Embryonic facial prominence (tissue), 1 donor: ENCODE measurements at regions not wholly inside any gene's neighbourhood (a gene's known extent, or its start where the extent isn't known, plus 50 kb on each side); places are given as distances from the start of the nearest gene placed in this dataset.

ENCODE experiments used
- DNase-seq: peaks from one replicate; pipeline ENCODE4 v3.0.0-alpha.2; 2016; ENCODE audit errors: extremely low spot score

- peak; percentile 31 for DNase-seq
These were observed 74.6 kb upstream of the NPAS1 start for GRCh38 chr19:46944918-46945628.

GRCh38 chr19:46945694-46946489, 73.7 kb upstream of the NPAS1 start:
- DNase-seq: no peak

- DNase-seq: no peak
These were observed 72.9 kb upstream of the NPAS1 start for GRCh38 chr19:46946611-46947238.

GRCh38 chr19:46947866-46948265, 71.8 kb upstream of the NPAS1 start:
- no peak for DNase-seq

GRCh38 chr19:46950526-46951170, 69.0 kb upstream of the NPAS1 start:
- no peak for DNase-seq

GRCh38 chr19:46951171-46951986, 68.3 kb upstream of the NPAS1 start:
- no peak for DNase-seq

GRCh38 chr19:46952874-46953273, 66.8 kb upstream of the NPAS1 start:
- DNase-seq: no peak

GRCh38 chr19:46953955-46954501, 65.6 kb upstream of the NPAS1 start:
- DNase-seq: no peak

- DNase-seq: no peak
These were observed 65.1 kb upstream of the NPAS1 start for GRCh38 chr19:46954502-46954992.

GRCh38 chr19:46954993-46955812, 64.4 kb upstream of the NPAS1 start:
- DNase-seq: no peak

GRCh38 chr19:46955813-46956371, 63.7 kb upstream of the NPAS1 start:
- DNase-seq: no peak

- DNase-seq: no peak
These were observed 61.1 kb upstream of the NPAS1 start for GRCh38 chr19:46958532-46958931.

GRCh38 chr19:46959894-46960556, 59.6 kb upstream of the NPAS1 start:
- DNase-seq: no peak

- no peak for DNase-seq
These were observed 57.5 kb upstream of the NPAS1 start for GRCh38 chr19:46962030-46962570.

- no peak for DNase-seq
These were observed 56.4 kb upstream of the NPAS1 start for GRCh38 chr19:46963093-46963734.

GRCh38 chr19:46967578-46968032, 52.0 kb upstream of the NPAS1 start:
- no peak for DNase-seq
